ENCODE measurements at regions not wholly inside any gene's neighbourhood (a gene's known extent, or its start where the extent isn't known, plus 50 kb on each side); places are given as distances from the start of the nearest gene placed in this dataset.

DNA sequence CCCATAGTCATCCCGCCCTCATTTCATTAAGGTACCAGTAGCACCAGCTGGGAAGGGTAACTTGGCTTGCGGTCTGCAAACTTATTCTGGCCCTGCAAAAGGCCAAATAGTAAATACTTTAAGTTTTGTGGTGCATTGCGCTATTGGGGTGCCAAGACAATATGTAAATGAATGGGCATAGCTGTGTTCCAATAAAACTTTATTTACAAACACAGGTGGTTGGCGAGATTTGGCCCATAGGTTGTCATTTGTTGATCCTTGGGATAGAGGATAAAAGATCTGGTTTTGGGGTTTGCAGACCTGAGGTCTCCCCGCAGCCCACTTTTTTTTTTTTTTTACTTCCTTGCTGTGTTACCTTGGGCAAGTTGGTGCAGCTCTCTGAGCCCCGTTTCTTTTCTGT, 127.4 kb downstream of the MIAT start:
- Histone ChIP-seq H3K27me3 (ENCODE audit: low read depth, low read length) (no peaks in the 10 kb centered on the region), H3K4me1 (ENCODE audit: low read length) (no peaks in the 10 kb centered on the region), H3K9me3 (ENCODE audit: insufficient read depth, low read length) (no peaks in the 10 kb centered on the region), H3K79me2 (ENCODE audit: low read length) (no peaks in the 10 kb centered on the region), H3K4me2 (ENCODE audit: low read length) (no peak overlapping the region), H3K9ac (ENCODE audit: low read length) (no peak overlapping the region), H3K36me3 (replicated peaks; ENCODE audit: low read depth, low read length) (peaks cover 5% of the 10 kb centered on the region), H2AFZ (ENCODE audit: low read depth, low read length) (no peak overlapping the region), H4K20me1 (ENCODE audit: insufficient read depth, low read length) (0 out of 2 replicates have a peak, but pooled peaks cover 3% of the 10 kb centered on the region), H3K4me3 (ENCODE audit: low read length) (no peak overlapping the region), H3K27ac (ENCODE audit: low read length) (no peak overlapping the region)
- TF ChIP-seq, protein P1, sequence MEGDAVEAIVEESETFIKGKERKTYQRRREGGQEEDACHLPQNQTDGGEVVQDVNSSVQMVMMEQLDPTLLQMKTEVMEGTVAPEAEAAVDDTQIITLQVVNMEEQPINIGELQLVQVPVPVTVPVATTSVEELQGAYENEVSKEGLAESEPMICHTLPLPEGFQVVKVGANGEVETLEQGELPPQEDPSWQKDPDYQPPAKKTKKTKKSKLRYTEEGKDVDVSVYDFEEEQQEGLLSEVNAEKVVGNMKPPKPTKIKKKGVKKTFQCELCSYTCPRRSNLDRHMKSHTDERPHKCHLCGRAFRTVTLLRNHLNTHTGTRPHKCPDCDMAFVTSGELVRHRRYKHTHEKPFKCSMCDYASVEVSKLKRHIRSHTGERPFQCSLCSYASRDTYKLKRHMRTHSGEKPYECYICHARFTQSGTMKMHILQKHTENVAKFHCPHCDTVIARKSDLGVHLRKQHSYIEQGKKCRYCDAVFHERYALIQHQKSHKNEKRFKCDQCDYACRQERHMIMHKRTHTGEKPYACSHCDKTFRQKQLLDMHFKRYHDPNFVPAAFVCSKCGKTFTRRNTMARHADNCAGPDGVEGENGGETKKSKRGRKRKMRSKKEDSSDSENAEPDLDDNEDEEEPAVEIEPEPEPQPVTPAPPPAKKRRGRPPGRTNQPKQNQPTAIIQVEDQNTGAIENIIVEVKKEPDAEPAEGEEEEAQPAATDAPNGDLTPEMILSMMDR (IDR thresholded peaks at IDR 0.05; ENCODE audit: low read depth, low read length) = no peak
- TF ChIP-seq EZH2phosphoT487 (IDR thresholded peaks at IDR 0.05; ENCODE audit: low read depth) = no peak

DNA sequence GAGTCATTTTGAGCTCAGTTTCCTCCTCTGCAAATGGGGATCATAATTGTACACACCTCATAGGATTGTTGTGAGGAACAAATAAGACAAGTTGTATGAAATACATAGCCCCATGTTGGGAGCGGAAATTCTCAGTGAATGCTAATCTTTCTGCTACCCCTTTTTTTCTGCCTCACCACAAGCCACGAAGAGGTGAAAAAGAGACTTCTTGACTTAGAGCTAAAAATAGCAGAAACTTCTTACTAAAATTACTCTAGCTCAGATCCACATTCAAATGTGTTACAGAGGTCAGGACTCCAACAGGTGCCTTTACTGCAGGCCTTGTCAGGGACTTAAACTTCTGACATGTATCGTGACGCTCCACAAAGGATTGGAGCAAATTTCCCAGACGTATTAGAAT, 128.5 kb downstream of the MIAT start:
- TF ChIP-seq, protein P1 (IDR thresholded peaks at IDR 0.05; ENCODE audit: low read depth, low read length) = no peak
- no peak for TF ChIP-seq EZH2phosphoT487 (IDR thresholded peaks at IDR 0.05; ENCODE audit: low read depth)
- 0 out of 2 replicates have a peak, but pooled peaks cover 3% of the 10 kb centered on the region for H4K20me1 ChIP-seq (ENCODE audit: insufficient read depth, low read length)
- no peak overlapping the region for H3K4me2 ChIP-seq (ENCODE audit: low read length)
- H3K9me3 ChIP-seq (ENCODE audit: insufficient read depth, low read length) = no peaks in the 10 kb centered on the region
- no peak overlapping the region for H2AFZ ChIP-seq (ENCODE audit: low read depth, low read length)
- H3K4me1 ChIP-seq (ENCODE audit: low read length) = no peaks in the 10 kb centered on the region
- no peak overlapping the region for H3K4me3 ChIP-seq (ENCODE audit: low read length)
- H3K36me3 ChIP-seq (replicated peaks; ENCODE audit: low read depth, low read length) = no peaks in the 10 kb centered on the region
- no peaks in the 10 kb centered on the region for H3K27me3 ChIP-seq (ENCODE audit: low read depth, low read length)
- no peaks in the 10 kb centered on the region for H3K79me2 ChIP-seq (ENCODE audit: low read length)
- H3K27ac ChIP-seq (ENCODE audit: low read length) = no peak overlapping the region
- no peak overlapping the region for H3K9ac ChIP-seq (ENCODE audit: low read length)

DNA sequence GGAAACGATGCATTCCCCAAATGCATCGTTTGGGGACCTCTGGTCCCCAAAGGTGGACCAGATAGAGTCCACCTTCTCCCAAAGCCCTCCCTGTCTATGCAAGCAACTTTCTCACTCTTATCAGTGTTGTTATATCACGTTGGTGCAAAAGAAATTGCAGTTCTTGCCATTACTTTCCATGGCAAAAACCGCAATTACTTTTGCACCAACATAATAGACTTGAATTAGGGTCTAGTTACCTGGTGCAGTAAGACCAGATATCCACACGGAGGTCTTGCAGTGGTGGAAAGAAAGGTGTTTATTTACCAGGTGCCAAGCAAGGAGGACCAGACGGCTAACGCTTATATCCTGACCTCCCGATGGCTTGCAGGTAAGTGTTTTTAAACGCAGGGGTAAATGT, 129.0 kb downstream of the MIAT start:
- TF ChIP-seq, protein P1 (IDR thresholded peaks at IDR 0.05; ENCODE audit: low read depth, low read length) = no peak
- TF ChIP-seq EZH2phosphoT487 (IDR thresholded peaks at IDR 0.05; ENCODE audit: low read depth) = no peak
- H3K27ac ChIP-seq (ENCODE audit: low read length) = no peak overlapping the region
- no peaks in the 10 kb centered on the region for H3K27me3 ChIP-seq (ENCODE audit: low read depth, low read length)
- H3K79me2 ChIP-seq (ENCODE audit: low read length) = no peaks in the 10 kb centered on the region
- 0 out of 2 replicates have a peak, but pooled peaks cover 3% of the 10 kb centered on the region for H4K20me1 ChIP-seq (ENCODE audit: insufficient read depth, low read length)
- H3K4me2 ChIP-seq (ENCODE audit: low read length) = no peak overlapping the region
- H3K9me3 ChIP-seq (ENCODE audit: insufficient read depth, low read length) = no peaks in the 10 kb centered on the region
- H2AFZ ChIP-seq (ENCODE audit: low read depth, low read length) = no peak overlapping the region
- no peak overlapping the region for H3K4me3 ChIP-seq (ENCODE audit: low read length)
- no peaks in the 10 kb centered on the region for H3K36me3 ChIP-seq (replicated peaks; ENCODE audit: low read depth, low read length)
- no peaks in the 10 kb centered on the region for H3K4me1 ChIP-seq (ENCODE audit: low read length)
- no peak overlapping the region for H3K9ac ChIP-seq (ENCODE audit: low read length)

DNA sequence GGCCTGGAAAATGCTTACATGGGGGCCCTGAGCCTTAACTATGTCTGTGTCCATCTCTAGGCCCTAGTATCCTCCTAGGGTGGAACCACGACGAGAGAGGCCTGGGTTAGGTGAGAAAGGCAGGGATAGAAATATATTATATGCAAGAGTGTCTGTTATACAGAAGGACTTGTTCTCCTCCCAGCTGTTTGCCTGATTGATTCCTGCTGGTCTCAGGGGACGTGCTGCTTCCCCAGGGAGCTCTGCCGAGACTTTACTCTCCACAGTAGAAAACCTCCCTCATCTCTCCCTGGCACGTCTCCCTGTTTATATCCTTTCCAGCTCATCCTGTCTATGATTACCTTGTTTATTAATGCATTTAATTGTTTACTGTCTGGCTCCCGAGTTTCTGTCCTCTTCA, 132.6 kb downstream of the MIAT start:
- no peak overlapping the region for H3K4me2 ChIP-seq (ENCODE audit: low read length)
- TF ChIP-seq, protein P1 (IDR thresholded peaks at IDR 0.05; ENCODE audit: low read depth, low read length) = no peak
- TF ChIP-seq EZH2phosphoT487 (IDR thresholded peaks at IDR 0.05; ENCODE audit: low read depth) = no peak
- no peak overlapping the region for H3K27ac ChIP-seq (ENCODE audit: low read length)

More for the DNA sequence above, 132.6 kb downstream of the MIAT start:
- no peaks in the 10 kb centered on the region for H3K4me1 ChIP-seq (ENCODE audit: low read length)
- H3K36me3 ChIP-seq (replicated peaks; ENCODE audit: low read depth, low read length) = no peaks in the 10 kb centered on the region
- H4K20me1 ChIP-seq (ENCODE audit: insufficient read depth, low read length) = no peaks in the 10 kb centered on the region
- no peak overlapping the region for H3K4me3 ChIP-seq (ENCODE audit: low read length)
- no peaks in the 10 kb centered on the region for H3K27me3 ChIP-seq (ENCODE audit: low read depth, low read length)
- H2AFZ ChIP-seq (ENCODE audit: low read depth, low read length) = no peak overlapping the region
- no peaks in the 10 kb centered on the region for H3K9me3 ChIP-seq (ENCODE audit: insufficient read depth, low read length)
- H3K79me2 ChIP-seq (ENCODE audit: low read length) = no peaks in the 10 kb centered on the region
- no peak overlapping the region for H3K9ac ChIP-seq (ENCODE audit: low read length)
